ENCODE measurements at regions not wholly inside any gene's neighbourhood (a gene's known extent, or its start where the extent isn't known, plus 50 kb on each side); places are given as distances from the start of the nearest gene placed in this dataset.
A peak's percentile ranks its signal among the peaks of the same experiment; 100 is the strongest.
"Not testable (repeated sequence)": the region's sequence is repeated elsewhere in the genome, so short reads cannot be mapped to it uniquely, and the experiment has no call there.

GRCh38 chrX:153266140-153266539 lies 55.4 kb downstream of the PNMA6F start:
- DNase-seq = not testable (repeated sequence)

GRCh38 chrX:153260468-153260867 lies 61.1 kb downstream of the PNMA6F start:
- not testable (repeated sequence) for DNase-seq

- DNase-seq = not testable (repeated sequence)
These were observed 68.3 kb downstream of the PNMA6F start for GRCh38 chrX:153253239-153253638.

GRCh38 chrX:153252378-153253129 lies 69.0 kb downstream of the PNMA6F start:
- not testable (repeated sequence) for DNase-seq

GRCh38 chrX:153251952-153252351 lies 69.6 kb downstream of the PNMA6F start:
- DNase-seq = not testable (repeated sequence)

- DNase-seq = not testable (repeated sequence)
These were observed 70.8 kb downstream of the PNMA6F start for GRCh38 chrX:153250762-153251161.

GRCh38 chrX:153245288-153245731 lies 66.2 kb downstream of the MAGEA1 start:
- DNase-seq = peak; percentile 52

- DNase-seq = no peak
These were observed 65.7 kb downstream of the MAGEA1 start for GRCh38 chrX:153244767-153245166.

GRCh38 chrX:153238361-153238760 lies 59.3 kb downstream of the MAGEA1 start:
- no peak for DNase-seq

All from right hindlimb (tissue), 1 donor.